ENCODE measurements at regions not wholly inside any gene's neighbourhood (a gene's known extent, or its start where the extent isn't known, plus 50 kb on each side); places are given as distances from the start of the nearest gene placed in this dataset.

GRCh38 chr22:49705216-49705971 lies 122.3 kb downstream of the BRD1 start:
- ATAC-seq, result no peak
- Histone ChIP-seq H3K27me3 (ENCODE audit: low read length) (peaks cover 32% of the 10 kb centered on the region), H3K79me2 (ENCODE audit: low read length) (no peaks in the 10 kb centered on the region), H3K9me2 (replicated peaks; ENCODE audit: low read length) (no peaks in the 10 kb centered on the region), H3K9me3 (ENCODE audit: low read length) (no peaks in the 10 kb centered on the region), H3K4me1 (ENCODE audit: insufficient read depth, low read length) (no peaks in the 10 kb centered on the region), H3K4me2 (ENCODE audit: low read length) (no peak overlapping the region), H3K9ac (ENCODE audit: low read length) (no peak overlapping the region), H4K20me1 (ENCODE audit: low read length) (no peaks in the 10 kb centered on the region), H3K36me3 (ENCODE audit: low read depth, low read length) (no peaks in the 10 kb centered on the region), H3K27ac (ENCODE audit: low read length) (no peak overlapping the region), H2AFZ (ENCODE audit: low read length) (no peak overlapping the region), H3F3A (ENCODE audit: low read length, unreplicated experiment) (no peaks in the 10 kb centered on the region), H3K4me3 (ENCODE audit: low read length) (no peak overlapping the region)
- CTCF ChIA-PET, result no interaction called here
- intact Hi-C loops (cut with micrococcal nuclease), result no loop called here
- TF ChIP-seq EZH2phosphoT487 (IDR thresholded peaks at IDR 0.05; ENCODE audit: borderline replicate concordance, low read length), result no peak
- TF ChIP-seq CTCF (conservative IDR thresholded peaks at IDR 0.05; ENCODE audit: low read depth, low read length), result no peak
- BruUV-seq (replicated peaks), result no TSS peak
- DNase-seq, result no peak
- POLR2A ChIA-PET (ENCODE audit: unreplicated experiment), result no interaction called here

- Histone ChIP-seq H3K4me3 (ENCODE audit: low read length) (no peak overlapping the region), H3K4me2 (ENCODE audit: low read length) (no peak overlapping the region), H3K36me3 (ENCODE audit: low read depth, low read length) (no peaks in the 10 kb centered on the region), H3F3A (ENCODE audit: low read length, unreplicated experiment) (no peaks in the 10 kb centered on the region), H3K9ac (ENCODE audit: low read length) (no peak overlapping the region), H3K79me2 (ENCODE audit: low read length) (no peaks in the 10 kb centered on the region), H4K20me1 (ENCODE audit: low read length) (no peaks in the 10 kb centered on the region), H3K27me3 (ENCODE audit: low read length) (peaks cover 32% of the 10 kb centered on the region), H3K9me3 (ENCODE audit: low read length) (no peaks in the 10 kb centered on the region), H3K9me2 (replicated peaks; ENCODE audit: low read length) (no peaks in the 10 kb centered on the region), H2AFZ (ENCODE audit: low read length) (no peak overlapping the region), H3K27ac (ENCODE audit: low read length) (no peak overlapping the region), H3K4me1 (ENCODE audit: insufficient read depth, low read length) (no peaks in the 10 kb centered on the region)
- TF ChIP-seq CTCF (conservative IDR thresholded peaks at IDR 0.05; ENCODE audit: low read depth, low read length) (no peak), EZH2 (IDR thresholded peaks at IDR 0.05; ENCODE audit: low read length, unreplicated experiment) (no peak), EZH2phosphoT487 (IDR thresholded peaks at IDR 0.05; ENCODE audit: borderline replicate concordance, low read length) (no peak)
- intact Hi-C loops (cut with micrococcal nuclease), result no loop called here
- ATAC-seq (no peak), DNase-seq (no peak)
- ChIA-PET CTCF (no interaction called here), POLR2A (ENCODE audit: unreplicated experiment) (no interaction called here)
- no TSS peak for BruUV-seq (replicated peaks)
Observed at GRCh38 chr22:49704345-49705215, 123.1 kb downstream of the BRD1 start.

GRCh38 chr22:49703990-49704344 lies 123.7 kb downstream of the BRD1 start:
- DNase-seq, result no peak
- no peaks in the 10 kb centered on the region for H3K9me2 ChIP-seq (replicated peaks; ENCODE audit: low read length)
- intact Hi-C loops (cut with micrococcal nuclease), result no loop called here
- TF ChIP-seq EZH2 (IDR thresholded peaks at IDR 0.05; ENCODE audit: low read length, unreplicated experiment) (no peak), EZH2phosphoT487 (IDR thresholded peaks at IDR 0.05; ENCODE audit: borderline replicate concordance, low read length) (no peak), CTCF (conservative IDR thresholded peaks at IDR 0.05; ENCODE audit: low read depth, low read length) (no peak)
- ChIA-PET CTCF (no interaction called here), POLR2A (ENCODE audit: unreplicated experiment) (no interaction called here)
- H3K9ac ChIP-seq (ENCODE audit: low read length), result no peak overlapping the region
- H3K4me1 ChIP-seq (ENCODE audit: insufficient read depth, low read length), result no peaks in the 10 kb centered on the region
- no peak overlapping the region for H3K27ac ChIP-seq (ENCODE audit: low read length)
- H3F3A ChIP-seq (ENCODE audit: low read length, unreplicated experiment), result no peaks in the 10 kb centered on the region
- no peaks in the 10 kb centered on the region for H3K36me3 ChIP-seq (ENCODE audit: low read depth, low read length)
- ATAC-seq, result no peak
- no peak overlapping the region for H2AFZ ChIP-seq (ENCODE audit: low read length)
- peaks cover 32% of the 10 kb centered on the region for H3K27me3 ChIP-seq (ENCODE audit: low read length)
- no TSS peak for BruUV-seq (replicated peaks)
- H3K9me3 ChIP-seq (ENCODE audit: low read length), result no peaks in the 10 kb centered on the region
- no peaks in the 10 kb centered on the region for H3K79me2 ChIP-seq (ENCODE audit: low read length)
- H4K20me1 ChIP-seq (ENCODE audit: low read length), result no peaks in the 10 kb centered on the region
- H3K4me3 ChIP-seq (ENCODE audit: low read length), result no peak overlapping the region
- no peak overlapping the region for H3K4me2 ChIP-seq (ENCODE audit: low read length)

Data from PC-3 (cell line).